CD14-positive monocyte (primary cell): ENCODE measurements at regions not wholly inside any gene's neighbourhood (a gene's known extent, or its start where the extent isn't known, plus 50 kb on each side); places are given as distances from the start of the nearest gene placed in this dataset.
"Not testable (repeated sequence)": the region's sequence is repeated elsewhere in the genome, so short reads cannot be mapped to it uniquely, and the experiment has no call there.

Source experiments
- DNase-seq, 3 donors: peaks; one replicate each; pipeline ENCODE4 v3.0.0-alpha.2; 2011 to 2022
- H2AFZ ChIP-seq: 2 replicates; pipeline ENCODE4 v1.6.0; 2012; ENCODE audit warnings: mild to moderate bottlenecking, low read depth, low read length, inconsistent platforms; ENCODE audit not compliant: insufficient read depth, poor library complexity, severe bottlenecking
- H3K27ac ChIP-seq, 2 donors: 1 replicate in 1 of 2; 2 replicates in 1 of 2; pipeline ENCODE4 v1.5.1; 2012 to 2013; ENCODE audit warnings: low read length in 2 of 2, control low read depth in 1 of 2, inconsistent platforms in 1 of 2, low read depth in 1 of 2, mild to moderate bottlenecking in 1 of 2
- H3K27me3 ChIP-seq, 2 donors: one replicate each; pipeline versions ENCODE4 v1.6.0 to v1.6.1; 2011 to 2013; ENCODE audit warnings: low read length in 2 of 2; ENCODE audit not compliant: control insufficient read depth in 2 of 2, insufficient read depth in 2 of 2
- H3K36me3 ChIP-seq, 2 donors: replicated peaks in 1 of 2; 1 replicate in 1 of 2; 2 replicates in 1 of 2; pipeline versions ENCODE4 v1.5.1 to v1.6.1; 2012 to 2013; ENCODE audit warnings: low read length in 2 of 2, control low read depth in 1 of 2, inconsistent platforms in 1 of 2, mild to moderate bottlenecking in 1 of 2; ENCODE audit not compliant: insufficient read depth in 2 of 2, control insufficient read depth in 1 of 2
- H3K4me1 ChIP-seq, 2 donors: 1 replicate in 1 of 2; 2 replicates in 1 of 2; pipeline versions ENCODE4 v1.5.1 to v1.6.1; 2012 to 2013; ENCODE audit warnings: low read length in 2 of 2, control low read depth in 1 of 2, inconsistent platforms in 1 of 2, mild to moderate bottlenecking in 1 of 2, moderate library complexity in 1 of 2; ENCODE audit not compliant: insufficient read depth in 2 of 2, control insufficient read depth in 1 of 2
- H3K4me2 ChIP-seq: replicated peaks from 2 replicates; pipeline ENCODE3; 2012; ENCODE audit warnings: low read length, moderate library complexity, mild to moderate bottlenecking; ENCODE audit not compliant: poor library complexity, severe bottlenecking; ENCODE audit errors: extremely low read depth
- H3K4me3 ChIP-seq, 3 experiments: fragments of 200-600 bp in 1 of 3; sonication (generic) in 1 of 3; replicated peaks in 1 of 3; 1 replicate in 2 of 3; 2 replicates in 1 of 3; pipeline ENCODE4 v1.5.1; 2011 to 2013; ENCODE audit warnings: low read length in 3 of 3, mild to moderate bottlenecking in 3 of 3, control low read depth in 2 of 3, low read depth in 2 of 3, inconsistent platforms in 1 of 3, moderate library complexity in 1 of 3
- H3K79me2 ChIP-seq: 2 replicates; pipeline ENCODE4 v1.6.0; 2012; ENCODE audit warnings: mild to moderate bottlenecking, control low read depth, inconsistent platforms, low read length, moderate library complexity; ENCODE audit not compliant: insufficient read depth
- H3K9ac ChIP-seq: 2 replicates; pipeline ENCODE4 v1.6.0; 2017; ENCODE audit warnings: low read length, mild to moderate bottlenecking; ENCODE audit not compliant: insufficient read depth, poor library complexity, severe bottlenecking
- H3K9me3 ChIP-seq, 2 donors: replicated peaks in 1 of 2; 1 replicate in 1 of 2; 2 replicates in 1 of 2; pipeline versions ENCODE4 v1.5.1 to v1.6.1; 2012 to 2013; ENCODE audit warnings: low read length in 2 of 2, control low read depth in 1 of 2; ENCODE audit not compliant: control insufficient read depth in 1 of 2, insufficient read depth in 1 of 2
- H4K20me1 ChIP-seq: 2 replicates; pipeline ENCODE4 v1.6.0; 2012; ENCODE audit warnings: mild to moderate bottlenecking, low read length, control low read depth, moderate library complexity; ENCODE audit not compliant: insufficient read depth
- H3K27ac Mint-ChIP-seq, 7 donors: one replicate each; pipeline ENCODE4 v1.8.0; 2020; ENCODE audit warnings: mild to moderate bottlenecking in 7 of 7, mixed read lengths in 7 of 7, moderate library complexity in 6 of 7, inconsistent platforms in 2 of 7
- H3K27me3 Mint-ChIP-seq, 3 donors: one replicate each; pipeline ENCODE4 v1.8.0; 2021 to 2022; ENCODE audit warnings: low read depth in 3 of 3, mild to moderate bottlenecking in 3 of 3, mixed read lengths in 3 of 3, moderate library complexity in 3 of 3, inconsistent platforms in 1 of 3
- H3K36me3 Mint-ChIP-seq, 2 donors: one replicate each; pipeline ENCODE4 v1.8.0; 2020; ENCODE audit warnings: mixed read lengths in 2 of 2, inconsistent platforms in 1 of 2, mild to moderate bottlenecking in 1 of 2
- H3K4me1 Mint-ChIP-seq: one replicate; pipeline ENCODE4 v1.8.0; 2020; ENCODE audit warnings: mild to moderate bottlenecking, mixed read lengths
- H3K4me3 Mint-ChIP-seq, 2 donors: one replicate each; pipeline ENCODE4 v1.8.0; 2020; ENCODE audit warnings: mild to moderate bottlenecking in 2 of 2, mixed read lengths in 2 of 2, moderate library complexity in 1 of 2
- H3K9me3 Mint-ChIP-seq, 7 donors: one replicate each; pipeline ENCODE4 v1.8.0; 2020 to 2022; ENCODE audit warnings: mixed read lengths in 7 of 7, mild to moderate bottlenecking in 6 of 7, moderate library complexity in 6 of 7, inconsistent platforms in 2 of 7
- CTCF ChIP-seq: fragments of 200-600 bp; IDR thresholded peaks from one replicate; pipeline ENCODE4 v1.8.0; 2022; ENCODE audit warnings: antibody characterized with exemption, mild to moderate bottlenecking
- WGBS: methylation state at CpG from one replicate; pipeline ENCODE4 v1.1.5; 2013; ENCODE audit warnings: missing lambda C conversion rate; ENCODE audit not compliant: insufficient coverage; 5-methylcytosine and 5-hydroxymethylcytosine counted together
- intact Hi-C, 2 donors: fragments of 100-400 bp; cut with micrococcal nuclease; formaldehyde crosslinking; loops; one replicate each; pipeline versions ENCODE4 v1.15.0 to v1.15.1; 2023

- Histone ChIP-seq H3K4me3 (no peak overlapping the region), H2AFZ (no peak overlapping the region), H3K4me2 (no peak overlapping the region), H3K79me2 (no peaks in the 10 kb centered on the region), H3K36me3 (no peaks in the 10 kb centered on the region), H4K20me1 (no peaks in the 10 kb centered on the region), H3K27me3 (no peaks in the 10 kb centered on the region), H3K9ac (no peak overlapping the region), H3K4me1 (no peaks in the 10 kb centered on the region), H3K9me3 (peaks cover 0 to 4% of the 10 kb centered on the region in 2 donors), H3K27ac (no peak overlapping the region)
- H3K4me1 Mint-ChIP-seq, result peaks cover 2% of the 10 kb centered on the region
- intact Hi-C loops, result no loop called here
- 50% methylated on average over 1 of the region's 2 CpGs for WGBS
- H3K36me3 Mint-ChIP-seq, result no peaks in the 10 kb centered on the region
- H3K27ac Mint-ChIP-seq, result no peak overlapping the region
- no peak for TF ChIP-seq CTCF
- peaks cover 0 to 1% (median 0%) of the 10 kb centered on the region in 3 donors for H3K27me3 Mint-ChIP-seq
- H3K9me3 Mint-ChIP-seq, result peaks cover 4 to 17% (median 10%) of the 10 kb centered on the region in 7 donors
- no peak for DNase-seq
- no peak overlapping the region for H3K4me3 Mint-ChIP-seq
Measured at GRCh38 chrX:155744534-155744933, 131.8 kb upstream of the TMLHE start.

- H3K4me3 Mint-ChIP-seq, H3K36me3 Mint-ChIP-seq, H2AFZ ChIP-seq, H4K20me1 ChIP-seq, H3K4me1 Mint-ChIP-seq, H3K9me3 ChIP-seq, H3K4me2 ChIP-seq, DNase-seq, H3K79me2 ChIP-seq, H3K27ac ChIP-seq, H3K27me3 ChIP-seq, H3K4me1 ChIP-seq, H3K27ac Mint-ChIP-seq, H3K27me3 Mint-ChIP-seq, H3K9ac ChIP-seq, H3K4me3 ChIP-seq, H3K36me3 ChIP-seq, intact Hi-C loops: not testable (repeated sequence)
- H3K9me3 Mint-ChIP-seq, result peaks cover 0 to 11% (median 6%) of the 10 kb centered on the region in 7 donors
- WGBS, result 67% methylated on average over 5 of the region's 5 CpGs
Measured at GRCh38 chrX:155728335-155728734, 115.6 kb upstream of the TMLHE start.
